PC-3 (cell line): ENCODE measurements at regions not wholly inside any gene's neighbourhood (a gene's known extent, or its start where the extent isn't known, plus 50 kb on each side); places are given as distances from the start of the nearest gene placed in this dataset.
"Not testable (repeated sequence)": the region's sequence is repeated elsewhere in the genome, so short reads cannot be mapped to it uniquely, and the experiment has no call there.

Source experiments
- ATAC-seq: fragments of 200-7000 bp; cut with Tn5 transposase; 2 replicates; pipeline ENCODE4 v1.9.1; 2020; ENCODE audit warnings: mild to moderate bottlenecking, moderate library complexity
- BruUV-seq: library from RNA; stranded (reverse); fragments of 400-500 nt; replicated peaks from 2 replicates; lab custom pipeline; 2021; lab: Mats Ljungman, UMichigan
- CTCF ChIA-PET: fragments of 300-600 bp; sonication (Branson Sonifier 250); formaldehyde crosslinking; loops from one replicate; lab custom pipeline; 2022; ENCODE audit warnings: antibody characterized with exemption; lab: Charles Lee
- POLR2A ChIA-PET: fragments of 300-600 bp; sonication (Branson Sonifier 250); formaldehyde crosslinking; loops from one replicate; lab custom pipeline; 2022; ENCODE audit warnings: antibody characterized with exemption; ENCODE audit not compliant: unreplicated experiment; lab: Charles Lee
- DNase-seq: peaks from one replicate; pipeline ENCODE4 v3.0.0-alpha.2; 2015
- H2AFZ ChIP-seq: fragments of 300-600 bp; sonication (generic); 2 replicates; pipeline ENCODE4 v1.6.0; 2016; ENCODE audit warnings: antibody characterized with exemption, low read length
- H3F3A ChIP-seq: fragments of 300-600 bp; sonication (generic); one replicate; pipeline ENCODE4 v1.6.0; 2017; ENCODE audit warnings: antibody characterized with exemption, low read length, control low read depth, mild to moderate bottlenecking; ENCODE audit not compliant: unreplicated experiment
- H3K27ac ChIP-seq: fragments of 300-600 bp; sonication (generic); 2 replicates; pipeline ENCODE4 v1.5.1; 2016; ENCODE audit warnings: mild to moderate bottlenecking, low read length
- H3K27me3 ChIP-seq: fragments of 300-600 bp; sonication (generic); 2 replicates; pipeline ENCODE4 v1.6.1; 2016; ENCODE audit warnings: low read length, mixed read lengths
- H3K36me3 ChIP-seq: fragments of 300-600 bp; sonication (generic); 2 replicates; pipeline ENCODE4 v1.6.1; 2016; ENCODE audit warnings: low read depth, mixed run types, low read length, mixed read lengths
- H3K4me1 ChIP-seq: fragments of 300-600 bp; sonication (generic); 2 replicates; pipeline ENCODE4 v1.5.1; 2016; ENCODE audit warnings: low read length; ENCODE audit not compliant: insufficient read depth
- H3K4me2 ChIP-seq: fragments of 300-600 bp; sonication (generic); 2 replicates; pipeline ENCODE4 v1.6.0; 2016; ENCODE audit warnings: low read length
- H3K4me3 ChIP-seq: fragments of 300-600 bp; sonication (generic); 2 replicates; pipeline ENCODE4 v1.5.1; 2016; ENCODE audit warnings: mild to moderate bottlenecking, low read length, mixed read lengths
- H3K79me2 ChIP-seq: fragments of 300-600 bp; sonication (generic); 2 replicates; pipeline ENCODE4 v1.6.1; 2017; ENCODE audit warnings: low read length, mixed read lengths
- H3K9ac ChIP-seq: fragments of 300-600 bp; sonication (generic); 2 replicates; pipeline ENCODE4 v1.6.0; 2016; ENCODE audit warnings: mild to moderate bottlenecking, low read length
- H3K9me2 ChIP-seq: fragments of 300-600 bp; sonication (generic); replicated peaks from 2 replicates; pipeline ENCODE4 v1.6.1; 2016; ENCODE audit warnings: mixed run types, low read length, mixed read lengths
- H3K9me3 ChIP-seq: fragments of 300-600 bp; sonication (generic); 2 replicates; pipeline ENCODE4 v1.6.1; 2016; ENCODE audit warnings: low read length, mixed read lengths
- H4K20me1 ChIP-seq: fragments of 300-600 bp; sonication (generic); 2 replicates; pipeline ENCODE4 v1.6.1; 2016; ENCODE audit warnings: low read length, mixed read lengths
- CTCF ChIP-seq: fragments of 300-600 bp; sonication (generic); conservative IDR thresholded peaks from 2 replicates; pipeline ENCODE4 v1.5.1; 2017; ENCODE audit warnings: antibody characterized with exemption, low read depth, mild to moderate bottlenecking, low read length
- EZH2 ChIP-seq: fragments of 300-600 bp; sonication (generic); IDR thresholded peaks from one replicate; pipeline ENCODE4 v1.6.1; 2017; ENCODE audit warnings: antibody characterized with exemption, mild to moderate bottlenecking, low read length; ENCODE audit not compliant: unreplicated experiment
- EZH2phosphoT487 ChIP-seq: fragments of 300-600 bp; sonication (generic); IDR thresholded peaks from 2 replicates; pipeline ENCODE4 v1.6.1; 2018; ENCODE audit warnings: mild to moderate bottlenecking, antibody characterized with exemption, low read length, borderline replicate concordance
- intact Hi-C: fragments of 100-400 bp; cut with micrococcal nuclease; formaldehyde crosslinking; loops from 2 replicates; pipeline ENCODE4 v1.9.0; 2023

GRCh38 chr7:106448346-106448991 is 163.7 kb upstream of the NAMPT start:
- H3K27ac ChIP-seq: no peak overlapping the region
- ATAC-seq: no peak
- ChIA-PET POLR2A (no interaction called here), CTCF (no interaction called here)
- no peaks in the 10 kb centered on the region for H3K9me2 ChIP-seq
- H3K9ac ChIP-seq: no peak overlapping the region
- H2AFZ ChIP-seq: no peak overlapping the region
- H3K27me3 ChIP-seq: no peaks in the 10 kb centered on the region
- no peak for TF ChIP-seq CTCF
- TF ChIP-seq EZH2: no peak
- TF ChIP-seq EZH2phosphoT487: no peak
- BruUV-seq: no TSS peak
- peaks cover 18% of the 10 kb centered on the region; the same call in 1 of the 2 replicates for H3K9me3 ChIP-seq
- H3K4me3 ChIP-seq: no peak overlapping the region
- no peaks in the 10 kb centered on the region for H4K20me1 ChIP-seq
- DNase-seq: no peak
- no peaks in the 10 kb centered on the region for H3K79me2 ChIP-seq
- H3K4me1 ChIP-seq: no peaks in the 10 kb centered on the region
- intact Hi-C loops: no loop called here
- H3F3A ChIP-seq: no peaks in the 10 kb centered on the region
- peaks cover 32% of the 10 kb centered on the region for H3K36me3 ChIP-seq
- no peak overlapping the region for H3K4me2 ChIP-seq

- no peak for DNase-seq
- TF ChIP-seq EZH2 (no peak), CTCF (no peak), EZH2phosphoT487 (no peak)
- Histone ChIP-seq H3K36me3 (peaks cover 24% of the 10 kb centered on the region), H3K79me2 (no peaks in the 10 kb centered on the region), H3K4me2 (no peak overlapping the region), H3K4me3 (no peak overlapping the region), H3F3A (no peaks in the 10 kb centered on the region), H3K9me3 (peaks cover 11% of the 10 kb centered on the region; the same call in 1 of the 2 replicates), H2AFZ (no peak overlapping the region), H3K27ac (no peak overlapping the region), H3K9me2 (no peaks in the 10 kb centered on the region), H3K27me3 (no peaks in the 10 kb centered on the region), H4K20me1 (no peaks in the 10 kb centered on the region), H3K4me1 (no peaks in the 10 kb centered on the region), H3K9ac (no peak overlapping the region)
- intact Hi-C loops: no loop called here
- BruUV-seq: TSS peak; percentile 3
- no peak for ATAC-seq
- ChIA-PET CTCF (no interaction called here), POLR2A (no interaction called here)
Observed at GRCh38 chr7:106447318-106447847, 162.6 kb upstream of the NAMPT start.

- intact Hi-C loops, H3K27me3 ChIP-seq, POLR2A ChIA-PET, H3K4me3 ChIP-seq, H3K27ac ChIP-seq, H2AFZ ChIP-seq, H3K79me2 ChIP-seq, H3K36me3 ChIP-seq, CTCF ChIA-PET, H3K9me2 ChIP-seq, H3K4me1 ChIP-seq, DNase-seq, H4K20me1 ChIP-seq, H3K9ac ChIP-seq, H3K9me3 ChIP-seq, H3F3A ChIP-seq, H3K4me2 ChIP-seq, ATAC-seq, BruUV-seq: not testable (repeated sequence)
Observed at GRCh38 chr7:106445366-106445765, 160.6 kb upstream of the NAMPT start.
